SK-N-SH (cell line): ENCODE measurements at regions not wholly inside any gene's neighbourhood (a gene's known extent, or its start where the extent isn't known, plus 50 kb on each side); places are given as distances from the start of the nearest gene placed in this dataset.

Experiments
- CTCF ChIP-seq: fragments of 200-600 bp; sonication (generic); IDR thresholded peaks from 2 replicates; pipeline ENCODE4 v1.6.1; 2017; ENCODE audit warnings: antibody characterized with exemption, mild to moderate bottlenecking, moderate library complexity
- EZH2phosphoT487 ChIP-seq: fragments of 200-600 bp; sonication (generic); IDR thresholded peaks from 2 replicates; pipeline ENCODE4 v1.6.1; 2017; ENCODE audit warnings: low read depth, mixed run types, mild to moderate bottlenecking, antibody characterized with exemption, moderate library complexity, borderline replicate concordance
- TAF1 ChIP-seq: IDR thresholded peaks from 2 replicates; pipeline ENCODE4 v1.6.1; 2012; ENCODE audit warnings: low read depth, mild to moderate bottlenecking, low read length, moderate library complexity, borderline replicate concordance
- TEAD4 ChIP-seq: IDR thresholded peaks from 2 replicates; pipeline ENCODE4 v1.4.0; 2012; ENCODE audit warnings: mild to moderate bottlenecking, borderline replicate concordance; ENCODE audit not compliant: insufficient read depth
- TF ChIP-seq, protein P1 (sequence below): IDR thresholded peaks from 2 replicates; pipeline ENCODE4 v1.4.0; 2012; ENCODE audit warnings: low read depth
- TF ChIP-seq, protein P2 (sequence below): IDR thresholded peaks from 2 replicates; pipeline ENCODE4 v1.4.0; 2012; ENCODE audit warnings: low read depth, borderline replicate concordance

DNA sequence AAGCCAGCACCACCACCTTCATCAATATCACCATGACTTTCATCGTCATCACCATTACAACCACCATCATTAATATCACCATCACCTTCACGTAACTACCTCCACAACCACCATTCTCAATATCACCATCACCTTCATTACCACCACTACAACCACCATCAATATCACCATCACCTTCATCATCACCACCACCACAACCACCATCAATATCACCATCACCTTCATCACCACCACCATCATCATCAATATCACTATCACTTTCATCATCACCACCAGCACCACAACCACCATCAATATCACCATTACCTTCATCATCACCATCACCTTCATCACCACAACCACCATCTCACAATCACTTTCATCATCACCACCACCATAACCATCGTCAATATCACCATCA, 225.3 kb upstream of the SULF2 start:
- TF ChIP-seq, protein P1, sequence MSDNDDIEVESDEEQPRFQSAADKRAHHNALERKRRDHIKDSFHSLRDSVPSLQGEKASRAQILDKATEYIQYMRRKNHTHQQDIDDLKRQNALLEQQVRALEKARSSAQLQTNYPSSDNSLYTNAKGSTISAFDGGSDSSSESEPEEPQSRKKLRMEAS, result no peak
- TF ChIP-seq EZH2phosphoT487, result no peak
- no peak for TF ChIP-seq CTCF
- no peak for TF ChIP-seq TEAD4
- TF ChIP-seq, protein P2, sequence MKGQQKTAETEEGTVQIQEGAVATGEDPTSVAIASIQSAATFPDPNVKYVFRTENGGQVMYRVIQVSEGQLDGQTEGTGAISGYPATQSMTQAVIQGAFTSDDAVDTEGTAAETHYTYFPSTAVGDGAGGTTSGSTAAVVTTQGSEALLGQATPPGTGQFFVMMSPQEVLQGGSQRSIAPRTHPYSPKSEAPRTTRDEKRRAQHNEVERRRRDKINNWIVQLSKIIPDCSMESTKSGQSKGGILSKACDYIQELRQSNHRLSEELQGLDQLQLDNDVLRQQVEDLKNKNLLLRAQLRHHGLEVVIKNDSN, result no peak
- no peak for TF ChIP-seq TAF1
